Ishikawa (cell line): ENCODE measurements at regions not wholly inside any gene's neighbourhood (a gene's known extent, or its start where the extent isn't known, plus 50 kb on each side); places are given as distances from the start of the nearest gene placed in this dataset.

Source experiments
- CEBPB ChIP-seq: IDR thresholded peaks from 2 replicates; pipeline ENCODE4 v1.6.1; 2012
- CREB1 ChIP-seq: IDR thresholded peaks from 2 replicates; pipeline ENCODE4 v1.6.1; 2012; ENCODE audit warnings: low read depth
- EGR1 ChIP-seq: IDR thresholded peaks from 2 replicates; pipeline ENCODE4 v1.6.1; 2012
- EP300 ChIP-seq: IDR thresholded peaks from 2 replicates; pipeline ENCODE4 v1.6.1; 2012; ENCODE audit warnings: borderline replicate concordance
- FOXM1 ChIP-seq: IDR thresholded peaks from 2 replicates; pipeline ENCODE4 v1.6.1; 2012; ENCODE audit warnings: low read depth, borderline replicate concordance
- NFIC ChIP-seq: IDR thresholded peaks from 2 replicates; pipeline ENCODE4 v1.6.1; 2012
- RAD21 ChIP-seq: IDR thresholded peaks from 2 replicates; pipeline ENCODE4 v1.6.1; 2012; ENCODE audit warnings: low read depth
- TAF1 ChIP-seq: IDR thresholded peaks from 2 replicates; pipeline ENCODE4 v1.6.1; 2012; ENCODE audit warnings: low read depth, mild to moderate bottlenecking
- TCF12 ChIP-seq: IDR thresholded peaks from 2 replicates; pipeline ENCODE4 v1.6.1; 2012; ENCODE audit warnings: low read depth
- TEAD4 ChIP-seq: IDR thresholded peaks from 2 replicates; pipeline ENCODE4 v1.6.1; 2012
- YY1 ChIP-seq: IDR thresholded peaks from 2 replicates; pipeline ENCODE4 v1.6.1; 2012; ENCODE audit warnings: low read depth
- ZBTB7A ChIP-seq: IDR thresholded peaks from 2 replicates; pipeline ENCODE4 v1.6.1; 2012; ENCODE audit warnings: low read depth
- TF ChIP-seq, protein P1 (sequence below): IDR thresholded peaks from 2 replicates; pipeline ENCODE4 v1.6.1; 2012
- TF ChIP-seq, protein P2 (sequence below): IDR thresholded peaks from 2 replicates; pipeline ENCODE4 v1.6.1; 2012; ENCODE audit warnings: low read depth, mild to moderate bottlenecking
- TF ChIP-seq, protein P3 (sequence below): IDR thresholded peaks from 2 replicates; pipeline ENCODE4 v1.6.1; 2012

DNA sequence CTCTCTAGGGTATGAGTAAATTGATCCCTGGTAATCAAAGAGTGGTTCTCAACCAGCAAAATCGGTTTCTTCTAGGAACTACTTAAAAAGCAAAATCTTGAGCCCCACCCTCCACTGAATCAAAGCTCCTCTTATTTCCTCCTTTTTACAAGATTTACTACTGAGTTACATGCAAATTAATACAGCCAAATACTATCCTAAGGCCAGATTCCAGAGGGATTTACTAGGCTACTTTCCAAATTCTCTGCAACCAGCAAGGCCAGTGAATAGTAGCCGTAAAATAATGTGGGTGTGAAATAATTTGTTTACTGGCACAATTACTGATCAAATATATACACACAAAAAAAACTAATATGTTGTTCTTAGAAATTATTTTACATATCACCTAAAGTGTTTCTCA is 1583.8 kb downstream of the NCAM2 start:
- TF ChIP-seq, protein P1, sequence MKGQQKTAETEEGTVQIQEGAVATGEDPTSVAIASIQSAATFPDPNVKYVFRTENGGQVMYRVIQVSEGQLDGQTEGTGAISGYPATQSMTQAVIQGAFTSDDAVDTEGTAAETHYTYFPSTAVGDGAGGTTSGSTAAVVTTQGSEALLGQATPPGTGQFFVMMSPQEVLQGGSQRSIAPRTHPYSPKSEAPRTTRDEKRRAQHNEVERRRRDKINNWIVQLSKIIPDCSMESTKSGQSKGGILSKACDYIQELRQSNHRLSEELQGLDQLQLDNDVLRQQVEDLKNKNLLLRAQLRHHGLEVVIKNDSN = no peak
- TF ChIP-seq NFIC (no peak), TAF1 (no peak), TCF12 (no peak), YY1 (no peak), EP300 (no peak), FOXM1 (no peak), EGR1 (no peak), CREB1 (no peak)
- TF ChIP-seq, protein P2, sequence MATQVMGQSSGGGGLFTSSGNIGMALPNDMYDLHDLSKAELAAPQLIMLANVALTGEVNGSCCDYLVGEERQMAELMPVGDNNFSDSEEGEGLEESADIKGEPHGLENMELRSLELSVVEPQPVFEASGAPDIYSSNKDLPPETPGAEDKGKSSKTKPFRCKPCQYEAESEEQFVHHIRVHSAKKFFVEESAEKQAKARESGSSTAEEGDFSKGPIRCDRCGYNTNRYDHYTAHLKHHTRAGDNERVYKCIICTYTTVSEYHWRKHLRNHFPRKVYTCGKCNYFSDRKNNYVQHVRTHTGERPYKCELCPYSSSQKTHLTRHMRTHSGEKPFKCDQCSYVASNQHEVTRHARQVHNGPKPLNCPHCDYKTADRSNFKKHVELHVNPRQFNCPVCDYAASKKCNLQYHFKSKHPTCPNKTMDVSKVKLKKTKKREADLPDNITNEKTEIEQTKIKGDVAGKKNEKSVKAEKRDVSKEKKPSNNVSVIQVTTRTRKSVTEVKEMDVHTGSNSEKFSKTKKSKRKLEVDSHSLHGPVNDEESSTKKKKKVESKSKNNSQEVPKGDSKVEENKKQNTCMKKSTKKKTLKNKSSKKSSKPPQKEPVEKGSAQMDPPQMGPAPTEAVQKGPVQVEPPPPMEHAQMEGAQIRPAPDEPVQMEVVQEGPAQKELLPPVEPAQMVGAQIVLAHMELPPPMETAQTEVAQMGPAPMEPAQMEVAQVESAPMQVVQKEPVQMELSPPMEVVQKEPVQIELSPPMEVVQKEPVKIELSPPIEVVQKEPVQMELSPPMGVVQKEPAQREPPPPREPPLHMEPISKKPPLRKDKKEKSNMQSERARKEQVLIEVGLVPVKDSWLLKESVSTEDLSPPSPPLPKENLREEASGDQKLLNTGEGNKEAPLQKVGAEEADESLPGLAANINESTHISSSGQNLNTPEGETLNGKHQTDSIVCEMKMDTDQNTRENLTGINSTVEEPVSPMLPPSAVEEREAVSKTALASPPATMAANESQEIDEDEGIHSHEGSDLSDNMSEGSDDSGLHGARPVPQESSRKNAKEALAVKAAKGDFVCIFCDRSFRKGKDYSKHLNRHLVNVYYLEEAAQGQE = no peak
- TF ChIP-seq, protein P3, sequence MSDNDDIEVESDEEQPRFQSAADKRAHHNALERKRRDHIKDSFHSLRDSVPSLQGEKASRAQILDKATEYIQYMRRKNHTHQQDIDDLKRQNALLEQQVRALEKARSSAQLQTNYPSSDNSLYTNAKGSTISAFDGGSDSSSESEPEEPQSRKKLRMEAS = no peak

DNA sequence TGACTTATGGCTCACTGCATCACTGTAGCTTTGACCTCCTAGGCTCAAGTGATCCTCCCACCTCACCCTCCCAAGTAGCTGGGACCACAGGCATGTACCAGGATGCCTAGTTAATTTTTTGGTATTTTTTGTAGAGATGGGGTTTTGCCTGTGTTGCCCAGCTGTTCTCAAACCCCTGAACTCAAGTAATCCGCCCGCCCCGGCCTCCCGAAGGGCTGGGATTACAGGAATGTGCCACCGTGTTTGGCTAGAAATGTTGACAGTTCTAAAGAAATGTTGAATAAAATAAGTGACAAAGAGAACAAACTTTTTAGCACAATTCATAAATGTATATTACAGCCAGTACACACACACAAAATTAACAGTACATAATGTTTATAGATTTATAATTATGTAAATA is 1586.1 kb downstream of the NCAM2 start:
- TF ChIP-seq ZBTB7A = no peak
- TF ChIP-seq, protein P2 = no peak
- TF ChIP-seq EP300 = no peak
- TF ChIP-seq, protein P1 = no peak

DNA sequence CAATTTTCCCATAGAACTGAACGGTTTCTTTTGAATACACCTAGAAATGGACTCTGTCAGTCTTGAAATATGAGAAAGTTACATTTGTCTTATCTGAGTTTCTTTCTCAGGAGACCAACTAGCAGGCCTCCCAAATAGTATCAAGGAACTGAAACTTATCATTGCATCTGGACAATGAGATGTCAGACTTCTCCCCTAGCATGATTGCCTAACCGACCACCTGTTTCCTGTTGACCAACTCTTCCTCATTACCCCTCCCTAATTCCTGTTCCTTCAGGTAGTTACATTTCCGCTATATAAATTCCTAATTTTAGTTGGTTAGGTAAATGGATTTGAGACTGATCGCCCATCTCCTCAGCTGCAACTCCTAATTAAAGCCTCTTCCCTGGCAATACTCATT is 1587.3 kb downstream of the NCAM2 start:
- TF ChIP-seq YY1 (no peak), RAD21 (no peak), FOXM1 (no peak), CEBPB (no peak), TAF1 (no peak), TEAD4 (no peak), NFIC (no peak), TCF12 (no peak), CREB1 (no peak), EP300 (no peak), EGR1 (no peak), ZBTB7A (no peak)
- TF ChIP-seq, protein P3 = no peak
- TF ChIP-seq, protein P2 = no peak
- TF ChIP-seq, protein P1 = no peak

DNA sequence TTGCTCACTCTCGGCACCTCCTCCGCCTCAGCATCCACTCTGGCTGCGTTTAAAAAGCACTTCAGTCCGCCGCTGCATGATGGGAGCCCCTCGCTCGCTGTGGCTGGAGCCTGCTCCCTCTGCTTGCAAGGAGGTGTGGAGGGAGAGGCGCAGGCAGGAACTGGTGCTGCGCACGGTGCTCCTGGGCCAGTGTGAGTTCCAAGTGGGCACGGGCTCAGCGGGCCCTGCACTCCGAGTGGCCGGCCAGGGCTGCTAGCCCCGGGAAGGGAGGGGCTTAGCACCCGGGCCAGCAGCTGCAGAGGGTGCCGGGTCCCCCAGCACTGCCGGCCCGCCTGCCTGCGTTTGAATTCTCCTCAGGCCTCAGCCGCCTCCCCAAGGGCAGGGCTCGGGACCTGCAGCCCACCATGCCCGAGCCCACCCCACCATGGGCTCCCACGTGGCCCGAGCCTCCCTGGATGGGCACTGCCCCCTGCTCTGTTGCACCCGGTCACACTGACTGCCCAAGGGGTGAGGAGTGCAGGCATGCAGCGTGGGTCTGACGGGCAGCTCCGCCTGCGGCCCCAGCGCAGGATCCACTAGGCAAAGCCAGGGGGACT is 1599.5 kb downstream of the NCAM2 start:
- TF ChIP-seq CREB1 (no peak), EGR1 (no peak), NFIC (no peak), CEBPB (no peak), TEAD4 (no peak), FOXM1 (no peak), TAF1 (no peak)
- TF ChIP-seq, protein P3 = no peak
- TF ChIP-seq, protein P2 = no peak
